GM10248 (cell line): ENCODE measurements at regions not wholly inside any gene's neighbourhood (a gene's known extent, or its start where the extent isn't known, plus 50 kb on each side); places are given as distances from the start of the nearest gene placed in this dataset.
"Not testable (repeated sequence)": the region's sequence is repeated elsewhere in the genome, so short reads cannot be mapped to it uniquely, and the experiment has no call there.

ENCODE experiments used
- CTCF ChIA-PET: fragments of 300-600 bp; sonication (Branson Sonifier 250); formaldehyde crosslinking; extraction: SDS; loops from one replicate; lab custom pipeline; 2021; ENCODE audit warnings: antibody characterized with exemption; lab: Yijun Ruan, JAX
- POLR2A ChIA-PET: fragments of 350-650 bp; sonication (Branson Sonifier 250); formaldehyde crosslinking; extraction: SDS; loops from one replicate; lab custom pipeline; 2020; ENCODE audit warnings: antibody characterized with exemption; lab: Yijun Ruan, JAX
- DNase-seq: peaks from one replicate; pipeline ENCODE4 v3.0.0; 2012; ENCODE audit errors: extremely low spot score
- TF ChIP-seq, protein P1 (sequence below): IDR thresholded peaks from 2 replicates; pipeline ENCODE4 v1.5.1; 2012; ENCODE audit warnings: mild to moderate bottlenecking, low read depth; ENCODE audit errors: extremely low read depth, missing control alignments, control extremely low read depth

- ChIA-PET POLR2A (no interaction called here), CTCF (no interaction called here)
- no peak for DNase-seq
- TF ChIP-seq, protein P1, sequence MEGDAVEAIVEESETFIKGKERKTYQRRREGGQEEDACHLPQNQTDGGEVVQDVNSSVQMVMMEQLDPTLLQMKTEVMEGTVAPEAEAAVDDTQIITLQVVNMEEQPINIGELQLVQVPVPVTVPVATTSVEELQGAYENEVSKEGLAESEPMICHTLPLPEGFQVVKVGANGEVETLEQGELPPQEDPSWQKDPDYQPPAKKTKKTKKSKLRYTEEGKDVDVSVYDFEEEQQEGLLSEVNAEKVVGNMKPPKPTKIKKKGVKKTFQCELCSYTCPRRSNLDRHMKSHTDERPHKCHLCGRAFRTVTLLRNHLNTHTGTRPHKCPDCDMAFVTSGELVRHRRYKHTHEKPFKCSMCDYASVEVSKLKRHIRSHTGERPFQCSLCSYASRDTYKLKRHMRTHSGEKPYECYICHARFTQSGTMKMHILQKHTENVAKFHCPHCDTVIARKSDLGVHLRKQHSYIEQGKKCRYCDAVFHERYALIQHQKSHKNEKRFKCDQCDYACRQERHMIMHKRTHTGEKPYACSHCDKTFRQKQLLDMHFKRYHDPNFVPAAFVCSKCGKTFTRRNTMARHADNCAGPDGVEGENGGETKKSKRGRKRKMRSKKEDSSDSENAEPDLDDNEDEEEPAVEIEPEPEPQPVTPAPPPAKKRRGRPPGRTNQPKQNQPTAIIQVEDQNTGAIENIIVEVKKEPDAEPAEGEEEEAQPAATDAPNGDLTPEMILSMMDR, result no peak
Measured at GRCh38 chr9:90204128-90204831, 438.3 kb downstream of the DIRAS2 start.

GRCh38 chr9:90213045-90213444, 429.6 kb downstream of the DIRAS2 start:
- POLR2A ChIA-PET, DNase-seq: not testable (repeated sequence)
- CTCF ChIA-PET, result interaction anchor here (1.4 kb wide), 1 partner anchor 615 kb away, joined by 3 read pairs; no protein-coding TSS in a partner anchor

DNA sequence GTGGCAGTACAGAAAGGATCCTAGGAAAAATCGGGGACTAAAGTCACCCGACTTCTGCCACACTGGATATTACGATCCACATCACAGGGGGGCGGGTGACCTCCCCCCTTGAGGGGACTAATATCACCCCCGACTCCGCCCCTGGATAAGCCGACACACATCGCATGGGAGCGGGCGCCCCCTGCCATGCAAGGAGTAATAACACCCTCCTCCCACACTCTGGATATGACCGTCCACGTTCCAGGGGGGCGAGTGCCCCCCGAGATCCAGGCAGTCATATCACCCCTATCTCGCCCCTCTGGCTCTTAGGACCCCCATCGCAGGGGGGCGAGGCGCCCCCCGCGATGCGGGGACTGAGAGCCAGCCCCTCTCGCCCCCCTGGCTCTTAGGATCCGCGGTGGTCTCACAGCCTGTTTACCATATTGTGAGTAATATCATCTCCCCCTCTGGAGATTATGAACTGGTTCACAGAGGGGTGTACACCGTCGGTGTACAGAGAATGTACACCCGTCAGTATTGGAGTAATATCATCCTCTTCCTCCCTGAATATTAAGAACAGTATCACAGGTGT, 423.0 kb downstream of the DIRAS2 start:
- ChIA-PET POLR2A (no interaction called here), CTCF (no interaction called here)
- peak; percentile 51 for DNase-seq
- TF ChIP-seq, protein P1, result peak; percentile 58

- POLR2A ChIA-PET, CTCF ChIA-PET, DNase-seq: not testable (repeated sequence)
Measured at GRCh38 chr9:90221899-90222298, 420.7 kb downstream of the DIRAS2 start.

- CTCF ChIA-PET, result interaction anchor here (0.8 to 2.4 kb wide), 7 partner anchors 9 to 646 kb away, joined by 3 to 12 read pairs (median 4); no protein-coding TSS in a partner anchor
- DNase-seq, result not testable (repeated sequence)
Measured at GRCh38 chr9:90226839-90227338, 415.7 kb downstream of the DIRAS2 start.

DNA sequence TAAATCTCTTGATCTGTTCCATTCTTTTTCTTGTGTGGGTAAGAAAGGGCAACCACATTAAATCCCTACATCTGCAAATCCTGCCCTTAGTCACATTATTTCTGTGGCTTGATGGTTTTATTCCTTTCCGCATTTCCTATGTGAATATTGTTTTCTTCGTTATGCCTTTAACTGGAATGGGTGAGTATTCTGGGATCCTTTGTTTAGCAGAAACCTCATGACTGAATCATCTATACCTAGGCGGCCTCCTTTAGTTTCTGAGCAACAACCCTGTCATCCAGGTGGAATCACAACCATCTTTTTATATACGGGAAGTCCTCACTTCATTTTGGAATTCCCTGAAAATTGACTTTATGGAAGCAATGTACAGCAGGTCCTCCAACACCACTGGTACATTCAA, 409.5 kb downstream of the DIRAS2 start:
- POLR2A ChIA-PET, result interaction anchor here (0.7 kb wide), 1 partner anchor 577 kb away, joined by 7 read pairs; no protein-coding TSS in a partner anchor
- CTCF ChIA-PET, result not testable (repeated sequence)

More at GRCh38 chr9:90226839-90227338, 415.7 kb downstream of the DIRAS2 start:
- TF ChIP-seq, protein P1, result peak; percentile 45
- POLR2A ChIA-PET, result not testable (repeated sequence)

GRCh38 chr9:90240541-90240940, 402.1 kb downstream of the DIRAS2 start:
- TF ChIP-seq, protein P1, result no peak
- DNase-seq, result no peak
- POLR2A ChIA-PET, result no interaction called here
- CTCF ChIA-PET, result no interaction called here

More for the DNA sequence above, 409.5 kb downstream of the DIRAS2 start:
- not testable (repeated sequence) for DNase-seq

- CTCF ChIA-PET, result no interaction called here
- TF ChIP-seq, protein P1, result no peak
- DNase-seq, result no peak
- POLR2A ChIA-PET, result no interaction called here
Measured at GRCh38 chr9:90245661-90246060, 397.0 kb downstream of the DIRAS2 start.
